ENCODE measurements at regions not wholly inside any gene's neighbourhood (a gene's known extent, or its start where the extent isn't known, plus 50 kb on each side); places are given as distances from the start of the nearest gene placed in this dataset.

DNA sequence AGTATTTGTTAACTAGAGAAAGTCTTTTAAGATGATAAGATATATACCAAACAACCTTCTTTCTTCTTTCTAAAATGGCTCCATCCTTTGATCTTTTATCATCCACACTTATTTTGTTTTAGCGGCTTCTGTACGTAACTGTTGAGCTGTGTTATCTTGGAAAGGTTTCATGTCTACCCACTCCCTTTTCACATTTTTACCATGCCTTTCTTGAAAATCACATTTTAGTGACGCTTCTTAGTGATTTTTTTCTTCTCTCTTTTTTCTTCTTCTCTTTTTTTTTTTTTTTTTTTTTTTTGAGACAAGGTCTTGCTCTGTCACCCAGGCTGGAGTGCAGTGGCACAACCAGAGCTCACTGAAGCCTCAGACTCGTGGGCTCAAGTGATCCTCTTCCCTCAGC is 135.1 kb downstream of the CHIC2 start:
- Histone ChIP-seq H3K27me3 (ENCODE audit: insufficient read depth, poor library complexity, severe bottlenecking) (no peaks in the 10 kb centered on the region), H3K27ac (replicated peaks) (no peak overlapping the region), H3K4me3 (replicated peaks; ENCODE audit: insufficient read depth, low read length) (no peak overlapping the region)
- TF ChIP-seq, protein P1, sequence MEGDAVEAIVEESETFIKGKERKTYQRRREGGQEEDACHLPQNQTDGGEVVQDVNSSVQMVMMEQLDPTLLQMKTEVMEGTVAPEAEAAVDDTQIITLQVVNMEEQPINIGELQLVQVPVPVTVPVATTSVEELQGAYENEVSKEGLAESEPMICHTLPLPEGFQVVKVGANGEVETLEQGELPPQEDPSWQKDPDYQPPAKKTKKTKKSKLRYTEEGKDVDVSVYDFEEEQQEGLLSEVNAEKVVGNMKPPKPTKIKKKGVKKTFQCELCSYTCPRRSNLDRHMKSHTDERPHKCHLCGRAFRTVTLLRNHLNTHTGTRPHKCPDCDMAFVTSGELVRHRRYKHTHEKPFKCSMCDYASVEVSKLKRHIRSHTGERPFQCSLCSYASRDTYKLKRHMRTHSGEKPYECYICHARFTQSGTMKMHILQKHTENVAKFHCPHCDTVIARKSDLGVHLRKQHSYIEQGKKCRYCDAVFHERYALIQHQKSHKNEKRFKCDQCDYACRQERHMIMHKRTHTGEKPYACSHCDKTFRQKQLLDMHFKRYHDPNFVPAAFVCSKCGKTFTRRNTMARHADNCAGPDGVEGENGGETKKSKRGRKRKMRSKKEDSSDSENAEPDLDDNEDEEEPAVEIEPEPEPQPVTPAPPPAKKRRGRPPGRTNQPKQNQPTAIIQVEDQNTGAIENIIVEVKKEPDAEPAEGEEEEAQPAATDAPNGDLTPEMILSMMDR (IDR thresholded peaks at IDR 0.05; ENCODE audit: insufficient read depth, low read length) = no peak
- TF ChIP-seq GABPA (IDR thresholded peaks at IDR 0.05; ENCODE audit: low read depth) (no peak), POLR2AphosphoS5 (IDR thresholded peaks at IDR 0.05; ENCODE audit: low read depth) (no peak), SPI1 (IDR thresholded peaks at IDR 0.05; ENCODE audit: borderline replicate concordance, low read depth) (no peak)
- TF ChIP-seq, protein P2, sequence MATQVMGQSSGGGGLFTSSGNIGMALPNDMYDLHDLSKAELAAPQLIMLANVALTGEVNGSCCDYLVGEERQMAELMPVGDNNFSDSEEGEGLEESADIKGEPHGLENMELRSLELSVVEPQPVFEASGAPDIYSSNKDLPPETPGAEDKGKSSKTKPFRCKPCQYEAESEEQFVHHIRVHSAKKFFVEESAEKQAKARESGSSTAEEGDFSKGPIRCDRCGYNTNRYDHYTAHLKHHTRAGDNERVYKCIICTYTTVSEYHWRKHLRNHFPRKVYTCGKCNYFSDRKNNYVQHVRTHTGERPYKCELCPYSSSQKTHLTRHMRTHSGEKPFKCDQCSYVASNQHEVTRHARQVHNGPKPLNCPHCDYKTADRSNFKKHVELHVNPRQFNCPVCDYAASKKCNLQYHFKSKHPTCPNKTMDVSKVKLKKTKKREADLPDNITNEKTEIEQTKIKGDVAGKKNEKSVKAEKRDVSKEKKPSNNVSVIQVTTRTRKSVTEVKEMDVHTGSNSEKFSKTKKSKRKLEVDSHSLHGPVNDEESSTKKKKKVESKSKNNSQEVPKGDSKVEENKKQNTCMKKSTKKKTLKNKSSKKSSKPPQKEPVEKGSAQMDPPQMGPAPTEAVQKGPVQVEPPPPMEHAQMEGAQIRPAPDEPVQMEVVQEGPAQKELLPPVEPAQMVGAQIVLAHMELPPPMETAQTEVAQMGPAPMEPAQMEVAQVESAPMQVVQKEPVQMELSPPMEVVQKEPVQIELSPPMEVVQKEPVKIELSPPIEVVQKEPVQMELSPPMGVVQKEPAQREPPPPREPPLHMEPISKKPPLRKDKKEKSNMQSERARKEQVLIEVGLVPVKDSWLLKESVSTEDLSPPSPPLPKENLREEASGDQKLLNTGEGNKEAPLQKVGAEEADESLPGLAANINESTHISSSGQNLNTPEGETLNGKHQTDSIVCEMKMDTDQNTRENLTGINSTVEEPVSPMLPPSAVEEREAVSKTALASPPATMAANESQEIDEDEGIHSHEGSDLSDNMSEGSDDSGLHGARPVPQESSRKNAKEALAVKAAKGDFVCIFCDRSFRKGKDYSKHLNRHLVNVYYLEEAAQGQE (IDR thresholded peaks at IDR 0.05; ENCODE audit: insufficient replicate concordance, low read depth) = no peak
- no peak for DNase-seq (ENCODE audit: low read depth in 1 of 2, low spot score in 1 of 2)

DNA sequence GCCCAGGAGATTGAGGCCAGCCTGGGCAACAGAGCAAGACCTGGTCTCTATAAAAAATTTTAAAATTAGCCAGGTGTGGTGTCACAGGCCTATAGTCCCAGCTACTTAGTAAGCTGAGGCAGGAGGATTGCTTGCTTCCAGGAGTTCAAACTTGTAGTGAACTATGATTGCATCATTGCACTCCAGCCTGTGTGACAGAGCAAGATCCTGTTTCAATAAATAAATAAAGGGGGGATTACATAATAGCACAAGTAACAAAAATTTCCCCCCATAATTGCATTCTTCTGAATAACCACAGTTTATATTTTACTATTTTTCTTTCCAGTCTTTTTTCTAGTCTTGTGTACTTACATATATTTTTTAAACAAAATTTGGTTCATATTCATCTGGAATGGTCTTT is 135.6 kb downstream of the CHIC2 start:
- DNase-seq (ENCODE audit: low read depth in 1 of 2, low spot score in 1 of 2) = no peak
- Histone ChIP-seq H3K27me3 (ENCODE audit: insufficient read depth, poor library complexity, severe bottlenecking) (no peaks in the 10 kb centered on the region), H3K4me3 (replicated peaks; ENCODE audit: insufficient read depth, low read length) (no peak overlapping the region), H3K27ac (replicated peaks) (no peak overlapping the region)
- TF ChIP-seq GABPA (IDR thresholded peaks at IDR 0.05; ENCODE audit: low read depth) (no peak), SPI1 (IDR thresholded peaks at IDR 0.05; ENCODE audit: borderline replicate concordance, low read depth) (no peak), POLR2AphosphoS5 (IDR thresholded peaks at IDR 0.05; ENCODE audit: low read depth) (no peak)
- TF ChIP-seq, protein P2 (IDR thresholded peaks at IDR 0.05; ENCODE audit: insufficient replicate concordance, low read depth) = no peak
- TF ChIP-seq, protein P1 (IDR thresholded peaks at IDR 0.05; ENCODE audit: insufficient read depth, low read length) = no peak

DNA sequence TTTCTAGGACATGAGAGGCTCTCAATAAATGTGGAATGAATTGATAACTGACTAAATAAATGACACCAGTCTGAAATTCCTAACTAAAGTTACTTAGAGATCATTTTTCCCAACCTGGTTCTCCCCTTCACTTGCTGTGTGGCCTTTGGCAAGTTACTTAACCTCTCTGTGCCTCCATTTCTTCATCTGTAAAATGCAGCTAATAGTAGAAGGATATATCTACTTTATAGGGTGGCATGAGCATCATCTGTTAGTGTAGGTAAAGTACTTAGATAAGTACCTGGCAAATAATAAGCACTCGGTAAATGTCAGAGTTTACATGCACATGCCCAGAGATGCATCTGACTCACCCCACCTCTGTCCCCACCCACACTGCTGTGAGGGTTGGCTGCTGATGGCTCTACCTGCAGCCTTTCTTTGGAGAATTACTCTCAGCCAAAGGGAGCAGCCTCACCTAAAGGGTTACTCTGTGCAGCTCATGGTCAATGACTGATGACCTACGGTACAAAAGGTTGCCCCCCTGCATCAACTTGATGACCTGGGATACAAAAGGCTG is 139.3 kb downstream of the CHIC2 start:
- H3K27ac ChIP-seq (replicated peaks) = no peak overlapping the region
- no peak overlapping the region for H3K4me3 ChIP-seq (replicated peaks; ENCODE audit: insufficient read depth, low read length)
- TF ChIP-seq, protein P2 (IDR thresholded peaks at IDR 0.05; ENCODE audit: insufficient replicate concordance, low read depth) = no peak
- TF ChIP-seq, protein P1 (IDR thresholded peaks at IDR 0.05; ENCODE audit: insufficient read depth, low read length) = no peak
- no peak for TF ChIP-seq GABPA (IDR thresholded peaks at IDR 0.05; ENCODE audit: low read depth)
- TF ChIP-seq SPI1 (IDR thresholded peaks at IDR 0.05; ENCODE audit: borderline replicate concordance, low read depth) = no peak
- no peak for TF ChIP-seq POLR2AphosphoS5 (IDR thresholded peaks at IDR 0.05; ENCODE audit: low read depth)
- DNase-seq (ENCODE audit: low read depth in 1 of 2, low spot score in 1 of 2) = no peak
- no peaks in the 10 kb centered on the region for H3K27me3 ChIP-seq (ENCODE audit: insufficient read depth, poor library complexity, severe bottlenecking)
